GM21381 (cell line): ENCODE measurements at regions not wholly inside any gene's neighbourhood (a gene's known extent, or its start where the extent isn't known, plus 50 kb on each side); places are given as distances from the start of the nearest gene placed in this dataset.

ENCODE experiments used
- ATAC-seq: cut with Tn5 transposase; IDR thresholded peaks from one replicate; pipeline ENCODE4 v1.9.1; 2021; ENCODE audit warnings: mild to moderate bottlenecking, moderate library complexity; ENCODE audit not compliant: unreplicated experiment

GRCh38 chr15:39135989-39136388, 444.9 kb upstream of the THBS1 start:
- ATAC-seq, result no peak

- no peak for ATAC-seq
These were observed 441.3 kb upstream of the THBS1 start for GRCh38 chr15:39139431-39140059.

- ATAC-seq, result no peak
These were observed 440.7 kb upstream of the THBS1 start for GRCh38 chr15:39140060-39140604.

- no peak for ATAC-seq
These were observed 438.4 kb upstream of the THBS1 start for GRCh38 chr15:39142500-39142899.

- no peak for ATAC-seq
These were observed 437.4 kb upstream of the THBS1 start for GRCh38 chr15:39143479-39143878.

GRCh38 chr15:39144051-39144450, 436.8 kb upstream of the THBS1 start:
- no peak for ATAC-seq

GRCh38 chr15:39144613-39145499, 436.0 kb upstream of the THBS1 start:
- ATAC-seq, result no peak

- no peak for ATAC-seq
These were observed 434.8 kb upstream of the THBS1 start for GRCh38 chr15:39145854-39146625.

GRCh38 chr15:39149636-39150150, 431.2 kb upstream of the THBS1 start:
- no peak for ATAC-seq

GRCh38 chr15:39151545-39151944, 429.3 kb upstream of the THBS1 start:
- no peak for ATAC-seq

- no peak for ATAC-seq
These were observed 427.7 kb upstream of the THBS1 start for GRCh38 chr15:39153058-39153714.

GRCh38 chr15:39153716-39154115, 427.2 kb upstream of the THBS1 start:
- ATAC-seq, result no peak

GRCh38 chr15:39154227-39154638, 426.6 kb upstream of the THBS1 start:
- ATAC-seq, result no peak

- no peak for ATAC-seq
These were observed 426.1 kb upstream of the THBS1 start for GRCh38 chr15:39154776-39155175.

GRCh38 chr15:39156166-39156565, 424.7 kb upstream of the THBS1 start:
- ATAC-seq, result no peak

- no peak for ATAC-seq
These were observed 424.1 kb upstream of the THBS1 start for GRCh38 chr15:39156646-39157250.

- no peak for ATAC-seq
These were observed 423.0 kb upstream of the THBS1 start for GRCh38 chr15:39157882-39158281.

GRCh38 chr15:39159833-39160232, 421.0 kb upstream of the THBS1 start:
- ATAC-seq, result no peak

GRCh38 chr15:39161096-39161495, 419.8 kb upstream of the THBS1 start:
- no peak for ATAC-seq
